ENCODE measurements at regions not wholly inside any gene's neighbourhood (a gene's known extent, or its start where the extent isn't known, plus 50 kb on each side); places are given as distances from the start of the nearest gene placed in this dataset.

GRCh38 chr11:131297441-131297840, 73.0 kb upstream of the NTM start:
- TF ChIP-seq ZNF507 (tag; conservative IDR thresholded peaks at IDR 0.05), result no peak
- no peak for TF ChIP-seq ZNF224 (CRISPR knock-in tag; IDR thresholded peaks at IDR 0.05)
- no peak for TF ChIP-seq TRIM25 (IDR thresholded peaks at IDR 0.05; ENCODE audit: borderline replicate concordance)
- TF ChIP-seq CTCF (IDR thresholded peaks at IDR 0.05 in 2 of 3, conservative IDR thresholded peaks at IDR 0.05 in 1 of 3; ENCODE audit: insufficient read depth in 2 of 3, low read depth in 1 of 3, low read length in 3 of 3), result no peak
- TF ChIP-seq CTBP1 (IDR thresholded peaks at IDR 0.05; ENCODE audit: borderline replicate concordance), result no peak
- no peak for TF ChIP-seq CHD4 (IDR thresholded peaks at IDR 0.05; ENCODE audit: insufficient read depth, insufficient replicate concordance, low read depth, low read length, poor library complexity, severe bottlenecking)
- no peak for TF ChIP-seq SIN3A (IDR thresholded peaks at IDR 0.05; ENCODE audit: borderline replicate concordance in 2 of 2, control insufficient read depth in 1 of 2, low read depth in 2 of 2, low read length in 2 of 2)
- no peak for TF ChIP-seq ZFX (CRISPR knock-in tag; IDR thresholded peaks at IDR 0.05)

All from K562 (cell line).